Panc1 (cell line): ENCODE measurements at regions not wholly inside any gene's neighbourhood (a gene's known extent, or its start where the extent isn't known, plus 50 kb on each side); places are given as distances from the start of the nearest gene placed in this dataset.

Experiments used
- ATAC-seq: fragments of 200-7000 bp; cut with Tn5 transposase; 2 replicates; pipeline ENCODE4 v1.9.1; 2020; ENCODE audit warnings: mild to moderate bottlenecking, moderate library complexity
- BruUV-seq: library from RNA; stranded (reverse); fragments of 400-500 nt; replicated peaks from 2 replicates; lab custom pipeline; 2021; lab: Mats Ljungman, UMichigan
- CTCF ChIA-PET: fragments of 300-600 bp; sonication (Branson Sonifier 250); formaldehyde crosslinking; loops from one replicate; lab custom pipeline; 2022; ENCODE audit warnings: antibody characterized with exemption; lab: Charles Lee
- POLR2A ChIA-PET: fragments of 300-600 bp; sonication (Branson Sonifier 250); formaldehyde crosslinking; loops from one replicate; lab custom pipeline; 2022; ENCODE audit warnings: antibody characterized with exemption; lab: Charles Lee
- DNase-seq: peaks from one replicate; pipeline ENCODE4 v3.0.0-alpha.2; 2010; ENCODE audit warnings: low read depth, low spot score
- H3K27ac ChIP-seq: 2 replicates; pipeline ENCODE4 v1.5.1; 2011; ENCODE audit warnings: mild to moderate bottlenecking, low read length, inconsistent platforms
- H3K27me3 ChIP-seq: fragments of 200-500 bp; sonication (Bioruptor generic); 2 replicates; pipeline ENCODE4 v1.6.0; 2014; ENCODE audit warnings: low read length, inconsistent platforms; ENCODE audit not compliant: control insufficient read depth, insufficient read depth
- H3K36me3 ChIP-seq: fragments of 200-500 bp; sonication (Bioruptor generic); 2 replicates; pipeline ENCODE4 v1.5.1; 2014; ENCODE audit warnings: inconsistent platforms, mild to moderate bottlenecking, low read length, moderate library complexity; ENCODE audit not compliant: control insufficient read depth, insufficient read depth
- H3K4me1 ChIP-seq: 2 replicates; pipeline ENCODE4 v1.5.1; 2011; ENCODE audit warnings: inconsistent platforms, mild to moderate bottlenecking, low read length, moderate library complexity; ENCODE audit not compliant: control insufficient read depth, insufficient read depth
- H3K4me3 ChIP-seq, 2 experiments: 2 replicates each; pipeline ENCODE4 v1.5.1; 2011 to 2012; ENCODE audit warnings: low read depth in 2 of 2, low read length in 2 of 2, mild to moderate bottlenecking in 2 of 2, inconsistent platforms in 1 of 2, moderate library complexity in 1 of 2
- H3K9me3 ChIP-seq: fragments of 200-500 bp; sonication (Bioruptor generic); 2 replicates; pipeline ENCODE4 v1.5.1; 2014; ENCODE audit warnings: low read depth, mild to moderate bottlenecking, inconsistent platforms, low read length, moderate library complexity; ENCODE audit not compliant: control insufficient read depth, insufficient read depth
- POLR2AphosphoS5 ChIP-seq: IDR thresholded peaks from 2 replicates; pipeline ENCODE4 v1.6.1; 2012; ENCODE audit warnings: mild to moderate bottlenecking, low read depth, low read length, moderate library complexity
- SIN3A ChIP-seq: IDR thresholded peaks from 2 replicates; pipeline ENCODE4 v1.6.1; 2012; ENCODE audit warnings: low read depth, mild to moderate bottlenecking, low read length, moderate library complexity, borderline replicate concordance; ENCODE audit not compliant: insufficient read depth
- TCF7L2 ChIP-seq: IDR thresholded peaks from 2 replicates; pipeline ENCODE4 v1.6.1; 2011; ENCODE audit warnings: mild to moderate bottlenecking, low read depth, low read length, inconsistent platforms
- in situ Hi-C: cut with HindIII; loops from 2 replicates; pipeline ENCODE4 v1.10.0; 2016; ENCODE audit warnings: low sequenced_read_pairs, low pct_unique_long_range_greater_than_20kb
- intact Hi-C: fragments of 100-400 bp; cut with micrococcal nuclease; formaldehyde crosslinking; loops from one replicate; pipeline ENCODE4 v1.10.0; 2022; ENCODE audit not compliant: unreplicated experiment
- TF ChIP-seq, protein P1 (sequence below), 2 experiments: IDR thresholded peaks; 2 replicates each; pipeline ENCODE4 v1.6.1; 2011 to 2012; ENCODE audit warnings: low read depth in 2 of 2, control low read depth in 1 of 2, low read length in 1 of 2, mild to moderate bottlenecking in 1 of 2, moderate library complexity in 1 of 2; ENCODE audit not compliant: insufficient read depth in 1 of 2
- TF ChIP-seq, protein P2 (sequence below): fragments of 450-650 bp; IDR thresholded peaks from 2 replicates; pipeline ENCODE4 v1.5.1; 2017; ENCODE audit warnings: mild to moderate bottlenecking

DNA sequence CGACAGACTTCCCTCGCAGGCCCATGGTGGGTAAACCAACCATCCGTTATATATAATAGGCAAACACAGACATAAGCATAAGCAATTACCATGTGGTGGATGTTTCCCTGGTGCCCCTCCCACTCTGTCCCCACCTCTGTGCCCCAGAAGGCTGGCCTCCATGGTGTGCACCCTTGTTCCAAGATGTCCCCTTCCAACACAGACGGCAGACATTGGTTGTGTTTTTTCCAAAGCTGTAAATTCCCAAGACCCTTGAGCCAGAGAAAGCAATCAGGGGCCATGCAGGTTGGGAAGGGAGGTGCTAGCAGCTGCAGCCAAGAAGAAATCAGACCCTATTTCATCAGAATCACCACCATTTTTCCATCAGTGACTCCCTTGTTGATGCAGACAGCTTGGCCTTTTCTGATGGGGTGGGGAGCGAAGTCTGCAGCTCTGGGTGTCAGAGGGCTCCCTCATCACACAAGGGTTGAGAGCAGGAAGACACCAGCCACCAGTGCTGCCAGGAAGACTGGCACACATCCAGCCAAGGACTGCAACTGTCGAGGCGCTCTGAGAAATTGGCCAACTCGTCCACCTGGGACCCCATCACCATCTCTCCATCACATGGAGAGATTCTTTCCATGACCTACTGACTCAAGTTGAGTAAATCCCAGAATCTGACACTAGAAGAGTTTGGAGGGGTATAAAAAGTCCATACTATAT, 86.8 kb upstream of the CHST15 start:
- H3K4me3 ChIP-seq = no peak overlapping the region
- TF ChIP-seq, protein P1, sequence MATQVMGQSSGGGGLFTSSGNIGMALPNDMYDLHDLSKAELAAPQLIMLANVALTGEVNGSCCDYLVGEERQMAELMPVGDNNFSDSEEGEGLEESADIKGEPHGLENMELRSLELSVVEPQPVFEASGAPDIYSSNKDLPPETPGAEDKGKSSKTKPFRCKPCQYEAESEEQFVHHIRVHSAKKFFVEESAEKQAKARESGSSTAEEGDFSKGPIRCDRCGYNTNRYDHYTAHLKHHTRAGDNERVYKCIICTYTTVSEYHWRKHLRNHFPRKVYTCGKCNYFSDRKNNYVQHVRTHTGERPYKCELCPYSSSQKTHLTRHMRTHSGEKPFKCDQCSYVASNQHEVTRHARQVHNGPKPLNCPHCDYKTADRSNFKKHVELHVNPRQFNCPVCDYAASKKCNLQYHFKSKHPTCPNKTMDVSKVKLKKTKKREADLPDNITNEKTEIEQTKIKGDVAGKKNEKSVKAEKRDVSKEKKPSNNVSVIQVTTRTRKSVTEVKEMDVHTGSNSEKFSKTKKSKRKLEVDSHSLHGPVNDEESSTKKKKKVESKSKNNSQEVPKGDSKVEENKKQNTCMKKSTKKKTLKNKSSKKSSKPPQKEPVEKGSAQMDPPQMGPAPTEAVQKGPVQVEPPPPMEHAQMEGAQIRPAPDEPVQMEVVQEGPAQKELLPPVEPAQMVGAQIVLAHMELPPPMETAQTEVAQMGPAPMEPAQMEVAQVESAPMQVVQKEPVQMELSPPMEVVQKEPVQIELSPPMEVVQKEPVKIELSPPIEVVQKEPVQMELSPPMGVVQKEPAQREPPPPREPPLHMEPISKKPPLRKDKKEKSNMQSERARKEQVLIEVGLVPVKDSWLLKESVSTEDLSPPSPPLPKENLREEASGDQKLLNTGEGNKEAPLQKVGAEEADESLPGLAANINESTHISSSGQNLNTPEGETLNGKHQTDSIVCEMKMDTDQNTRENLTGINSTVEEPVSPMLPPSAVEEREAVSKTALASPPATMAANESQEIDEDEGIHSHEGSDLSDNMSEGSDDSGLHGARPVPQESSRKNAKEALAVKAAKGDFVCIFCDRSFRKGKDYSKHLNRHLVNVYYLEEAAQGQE (IDR thresholded peaks at IDR 0.05; ENCODE audit: insufficient read depth in 1 of 2, low read depth in 2 of 2, low read length in 1 of 2) = no peak
- TF ChIP-seq SIN3A = no peak
- no peak for TF ChIP-seq POLR2AphosphoS5
- no peak for TF ChIP-seq TCF7L2
- TF ChIP-seq, protein P2, sequence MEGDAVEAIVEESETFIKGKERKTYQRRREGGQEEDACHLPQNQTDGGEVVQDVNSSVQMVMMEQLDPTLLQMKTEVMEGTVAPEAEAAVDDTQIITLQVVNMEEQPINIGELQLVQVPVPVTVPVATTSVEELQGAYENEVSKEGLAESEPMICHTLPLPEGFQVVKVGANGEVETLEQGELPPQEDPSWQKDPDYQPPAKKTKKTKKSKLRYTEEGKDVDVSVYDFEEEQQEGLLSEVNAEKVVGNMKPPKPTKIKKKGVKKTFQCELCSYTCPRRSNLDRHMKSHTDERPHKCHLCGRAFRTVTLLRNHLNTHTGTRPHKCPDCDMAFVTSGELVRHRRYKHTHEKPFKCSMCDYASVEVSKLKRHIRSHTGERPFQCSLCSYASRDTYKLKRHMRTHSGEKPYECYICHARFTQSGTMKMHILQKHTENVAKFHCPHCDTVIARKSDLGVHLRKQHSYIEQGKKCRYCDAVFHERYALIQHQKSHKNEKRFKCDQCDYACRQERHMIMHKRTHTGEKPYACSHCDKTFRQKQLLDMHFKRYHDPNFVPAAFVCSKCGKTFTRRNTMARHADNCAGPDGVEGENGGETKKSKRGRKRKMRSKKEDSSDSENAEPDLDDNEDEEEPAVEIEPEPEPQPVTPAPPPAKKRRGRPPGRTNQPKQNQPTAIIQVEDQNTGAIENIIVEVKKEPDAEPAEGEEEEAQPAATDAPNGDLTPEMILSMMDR = no peak
- no peak for ATAC-seq
- no TSS peak for BruUV-seq
- H3K36me3 ChIP-seq = no peaks in the 10 kb centered on the region
- in situ Hi-C loops = no loop called here
- intact Hi-C loops = no loop called here
- no peaks in the 10 kb centered on the region for H3K4me1 ChIP-seq
- H3K9me3 ChIP-seq = no peaks in the 10 kb centered on the region
- no peak overlapping the region for H3K27ac ChIP-seq
- CTCF ChIA-PET = no interaction called here
- no peaks in the 10 kb centered on the region for H3K27me3 ChIP-seq
- DNase-seq = no peak
- POLR2A ChIA-PET = no interaction called here

DNA sequence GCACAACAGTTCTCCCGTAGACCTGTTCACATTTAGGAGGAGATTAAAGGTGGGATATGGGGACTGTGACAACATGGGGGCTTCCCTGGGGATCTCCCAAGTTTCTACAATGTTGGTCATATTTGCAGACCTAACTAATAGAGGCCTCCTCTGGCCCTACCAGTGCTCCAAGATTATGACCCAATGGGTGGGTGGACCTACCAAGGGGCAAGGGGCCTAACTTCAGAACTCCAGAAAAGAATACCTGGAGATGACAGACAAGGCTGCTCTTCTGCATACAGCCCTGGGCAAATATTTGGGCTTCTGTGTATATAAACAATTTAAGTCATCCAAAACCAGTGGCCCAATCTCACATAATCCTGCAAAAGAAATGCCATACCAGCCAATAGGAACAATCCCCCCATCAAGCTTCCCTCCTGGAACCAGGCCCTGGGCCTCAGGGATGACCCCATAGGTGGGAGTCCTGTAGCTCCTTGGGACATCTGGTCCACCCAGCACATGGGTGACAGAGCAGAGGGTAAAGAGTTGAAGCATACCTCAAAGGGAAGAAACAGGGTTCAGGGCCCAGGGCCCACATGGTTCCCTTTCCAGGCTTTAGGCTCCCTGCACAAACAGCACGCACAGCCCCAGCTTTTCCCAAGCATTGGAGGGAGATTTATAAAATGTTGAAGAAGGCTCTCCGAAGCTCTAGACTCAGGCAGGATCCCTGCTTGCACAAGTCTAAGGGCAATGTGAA, 86.1 kb upstream of the CHST15 start:
- in situ Hi-C loops (no loop called here), intact Hi-C loops (no loop called here)
- no TSS peak for BruUV-seq
- Histone ChIP-seq H3K4me1 (no peaks in the 10 kb centered on the region), H3K4me3 (no peak overlapping the region), H3K27ac (no peak overlapping the region), H3K9me3 (no peaks in the 10 kb centered on the region), H3K36me3 (no peaks in the 10 kb centered on the region), H3K27me3 (no peaks in the 10 kb centered on the region)
- POLR2A ChIA-PET = no interaction called here
- CTCF ChIA-PET = no interaction called here
- ATAC-seq = no peak
- no peak for DNase-seq
- TF ChIP-seq SIN3A = no peak

DNA sequence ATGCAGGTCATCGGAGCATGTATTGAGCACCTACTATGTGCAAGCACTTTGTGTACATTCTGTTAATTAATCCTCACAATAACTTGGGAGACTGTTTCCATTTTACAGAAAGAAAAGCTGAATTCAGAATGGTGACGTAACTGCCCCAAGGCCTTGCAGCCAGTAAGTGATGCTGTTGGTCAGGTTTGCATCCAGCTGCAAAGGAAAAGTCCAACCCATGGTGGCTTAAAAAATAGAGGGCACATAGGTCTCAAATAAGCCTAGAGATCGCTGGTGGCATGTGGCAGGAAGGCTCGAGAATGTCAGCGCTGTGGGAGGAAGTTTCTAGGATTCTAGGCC, 83.8 kb upstream of the CHST15 start:
- no peaks in the 10 kb centered on the region for H3K27me3 ChIP-seq
- no peak overlapping the region for H3K27ac ChIP-seq
- in situ Hi-C loops (no loop called here), intact Hi-C loops (no loop called here)
- no peaks in the 10 kb centered on the region for H3K9me3 ChIP-seq
- ChIA-PET POLR2A (no interaction called here), CTCF (no interaction called here)
- TF ChIP-seq, protein P2 = no peak
- TF ChIP-seq SIN3A = no peak
- H3K36me3 ChIP-seq = no peaks in the 10 kb centered on the region
- BruUV-seq = no TSS peak
- DNase-seq (no peak), ATAC-seq (no peak)
- H3K4me3 ChIP-seq = no peak overlapping the region
- no peaks in the 10 kb centered on the region for H3K4me1 ChIP-seq
